ENCODE measurements at regions not wholly inside any gene's neighbourhood (a gene's known extent, or its start where the extent isn't known, plus 50 kb on each side); places are given as distances from the start of the nearest gene placed in this dataset.
A peak's percentile ranks its signal among the peaks of the same experiment; 100 is the strongest.

GRCh38 chr3:17935222-17935621, 192.8 kb upstream of the TBC1D5 start:
- Histone ChIP-seq H3K36me3 (replicated peaks in 1 of 2; ENCODE audit: control insufficient read depth in 1 of 2, insufficient read depth in 2 of 2, low read length in 1 of 2) (no peaks in the 10 kb centered on the region), H3K9me3 (no peaks in the 10 kb centered on the region), H3K79me2 (ENCODE audit: insufficient read depth) (no peaks in the 10 kb centered on the region), H3K9me2 (no peaks in the 10 kb centered on the region), H3K4me3 (ENCODE audit: low read depth in 2 of 2, low read length in 1 of 2) (no peak overlapping the region), H3K4me2 (no peak overlapping the region), H3F3A (replicated peaks; ENCODE audit: insufficient read depth) (no peaks in the 10 kb centered on the region), H3K27me3 (ENCODE audit: insufficient read depth) (no peaks in the 10 kb centered on the region), H3K27ac (ENCODE audit: low read depth in 2 of 2, low read length in 1 of 2) (peak overlapping the region in 1 of 2 experiments; percentile 55; a peak in 2 of 4 replicates), H3K9ac (no peak overlapping the region), H4K20me1 (ENCODE audit: insufficient read depth) (no peaks in the 10 kb centered on the region), H2AFZ (ENCODE audit: low read depth) (no peak overlapping the region), H3K4me1 (ENCODE audit: control insufficient read depth in 1 of 2, insufficient read depth in 2 of 2, low read depth in 1 of 2, low read length in 1 of 2) (peaks cover 0 to 8% of the 10 kb centered on the region in 2 experiments; a peak in 2 of 4 replicates)
- 15% methylated on average over 4 of the region's 4 CpGs for WGBS (ENCODE audit: low lambda C conversion rate)
- CTCF ChIA-PET = interaction anchor here (1.1 to 2.0 kb wide), 3 partner anchors 10 to 192 kb away, joined by 4 to 6 read pairs (median 4); no protein-coding TSS in a partner anchor
- POLR2A ChIA-PET = interaction anchor here (0.8 kb wide), 1 partner anchor 490 kb away, joined by 3 read pairs; the partner anchor contains the start of gene SATB1
- DNase-seq = peak; percentile 40
- no peak for TF ChIP-seq TEAD4 (IDR thresholded peaks at IDR 0.05; ENCODE audit: borderline replicate concordance, insufficient read depth)
- no peak for TF ChIP-seq NFIC (IDR thresholded peaks at IDR 0.05; ENCODE audit: borderline replicate concordance)
- no peak for TF ChIP-seq MAX (IDR thresholded peaks at IDR 0.05; ENCODE audit: low read depth)
- no peak for TF ChIP-seq ZBTB33 (IDR thresholded peaks at IDR 0.05; ENCODE audit: borderline replicate concordance, low read depth)
- TF ChIP-seq RXRA (IDR thresholded peaks at IDR 0.05; ENCODE audit: borderline replicate concordance, low read depth) = no peak
- no peak for TF ChIP-seq TCF12 (IDR thresholded peaks at IDR 0.05)
- no peak for TF ChIP-seq REST (IDR thresholded peaks at IDR 0.05; ENCODE audit: low read depth, low read length)
- no peak for TF ChIP-seq IRF3 (IDR thresholded peaks at IDR 0.05; ENCODE audit: low read depth, low read length)
- TF ChIP-seq RCOR1 (IDR thresholded peaks at IDR 0.05; ENCODE audit: low read length) = 0 out of 2 replicates have a peak, but pooled peaks have one; percentile 47
- TF ChIP-seq USF2 (IDR thresholded peaks at IDR 0.05; ENCODE audit: borderline replicate concordance, low read depth, low read length) = no peak
- no peak for TF ChIP-seq GATA2 (CRISPR knock-in tag; IDR thresholded peaks at IDR 0.05)
- peak; percentile 32 for TF ChIP-seq CHD2 (IDR thresholded peaks at IDR 0.05; ENCODE audit: low read length, partially characterized antibody)
- TF ChIP-seq MXI1 (IDR thresholded peaks at IDR 0.05; ENCODE audit: low read depth, low read length) = peak; percentile 60; the same call in 1 of the 2 replicates
- no peak for TF ChIP-seq CTCF (IDR thresholded peaks at IDR 0.05)
- no peak for TF ChIP-seq SMC3 (IDR thresholded peaks at IDR 0.05; ENCODE audit: low read depth, low read length)
- TF ChIP-seq FOXJ3 (CRISPR knock-in tag; IDR thresholded peaks at IDR 0.05) = no peak
- TF ChIP-seq POLR2AphosphoS5 (IDR thresholded peaks at IDR 0.05; ENCODE audit: low read depth, low read length) = no peak
- TF ChIP-seq JUND (IDR thresholded peaks at IDR 0.05) = no peak
- TF ChIP-seq EZH2phosphoT487 (IDR thresholded peaks at IDR 0.05; ENCODE audit: borderline replicate concordance, low read depth) = no peak
- TF ChIP-seq GABPA (IDR thresholded peaks at IDR 0.05; ENCODE audit: low read depth) = no peak
- no peak; the same call in 1 of the 2 replicates for TF ChIP-seq RAD21 (IDR thresholded peaks at IDR 0.05; ENCODE audit: low read length)
- no peak for TF ChIP-seq FOXM1 (IDR thresholded peaks at IDR 0.05; ENCODE audit: low read depth)
- TF ChIP-seq NRF1 (IDR thresholded peaks at IDR 0.05; ENCODE audit: low read depth, low read length) = no peak
- no peak for TF ChIP-seq USF1 (IDR thresholded peaks at IDR 0.05; ENCODE audit: borderline replicate concordance, low read depth)

All from SK-N-SH (cell line).